ENCODE measurements at regions not wholly inside any gene's neighbourhood (a gene's known extent, or its start where the extent isn't known, plus 50 kb on each side); places are given as distances from the start of the nearest gene placed in this dataset.
"Not testable (repeated sequence)": the region's sequence is repeated elsewhere in the genome, so short reads cannot be mapped to it uniquely, and the experiment has no call there.

DNA sequence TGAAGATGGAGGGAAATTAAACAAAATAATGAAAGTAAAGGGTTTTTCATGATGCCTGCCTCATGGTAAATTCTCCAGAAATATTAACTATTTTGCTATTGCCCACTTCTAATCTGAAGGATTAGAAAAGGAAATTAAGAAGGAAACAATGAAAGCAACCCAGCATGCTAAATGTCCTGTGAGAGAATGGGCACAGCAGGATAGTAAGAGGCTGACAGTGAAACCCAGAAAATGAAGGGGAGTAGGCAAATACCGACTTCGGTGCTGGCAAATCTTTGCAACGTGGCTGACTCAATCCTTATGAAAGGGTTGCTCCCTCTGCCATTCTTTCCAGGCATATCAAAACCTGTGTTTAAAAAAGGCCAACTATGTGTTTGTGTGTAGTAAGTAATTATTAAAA, 147.5 kb upstream of the SYNPR start:
- Histone ChIP-seq H3K36me3 (ENCODE audit: control insufficient read depth in 1 of 2, insufficient read depth in 2 of 2, low read length in 2 of 2) (no peaks in the 10 kb centered on the region), H3K23ac (ENCODE audit: low read length) (no peak overlapping the region), H3K4me3 (ENCODE audit: low read depth, low read length) (no peak overlapping the region), H3K18ac (ENCODE audit: low read length) (no peak overlapping the region), H2BK120ac (ENCODE audit: insufficient read depth, low read length, poor library complexity) (no peak overlapping the region), H2BK12ac (ENCODE audit: low read length) (no peak overlapping the region), H3K14ac (ENCODE audit: low read length) (no peak overlapping the region), H2AK5ac (ENCODE audit: low read length) (no peak overlapping the region), H3K4me1 (ENCODE audit: control insufficient read depth in 1 of 2, insufficient read depth in 2 of 2, low read length in 2 of 2) (no peaks in the 10 kb centered on the region), H3K9ac (ENCODE audit: low read length) (no peak overlapping the region), H3K27me3 (ENCODE audit: insufficient read depth, low read length) (no peaks in the 10 kb centered on the region), H3K79me1 (ENCODE audit: low read length) (no peaks in the 10 kb centered on the region), H2AFZ (ENCODE audit: insufficient read depth, low read length, poor library complexity) (no peak overlapping the region), H3K9me3 (ENCODE audit: insufficient read depth, low read depth, low read length) (no peaks in the 10 kb centered on the region), H3K27ac (ENCODE audit: low read depth, low read length) (no peak overlapping the region), H3K4ac (ENCODE audit: low read depth, low read length) (no peak overlapping the region), H4K12ac (ENCODE audit: low read depth, low read length) (no peak overlapping the region), H4K91ac (ENCODE audit: low read depth, low read length) (no peak overlapping the region), H4K8ac (ENCODE audit: low read depth, low read length) (no peak overlapping the region), H3K79me2 (ENCODE audit: control insufficient read depth, insufficient read depth, low read length, poor library complexity) (no peaks in the 10 kb centered on the region), H3K4me2 (ENCODE audit: low read length) (no peak overlapping the region), H2BK5ac (ENCODE audit: low read depth, low read length, poor library complexity) (no peak overlapping the region)
- no peak for DNase-seq
- no CpG with 5 or more reads among the region's 3 CpGs for WGBS (ENCODE audit: extremely low coverage, insufficient coverage, insufficient read length)

GRCh38 chr3:63132461-63133250, 145.5 kb upstream of the SYNPR start:
- H3K27me3 ChIP-seq (ENCODE audit: insufficient read depth, low read length) = no peaks in the 10 kb centered on the region
- no peak overlapping the region for H4K8ac ChIP-seq (ENCODE audit: low read depth, low read length)
- no peaks in the 10 kb centered on the region for H3K4me1 ChIP-seq (ENCODE audit: control insufficient read depth in 1 of 2, insufficient read depth in 2 of 2, low read length in 2 of 2)
- no peak overlapping the region for H2AFZ ChIP-seq (ENCODE audit: insufficient read depth, low read length, poor library complexity)
- H4K91ac ChIP-seq (ENCODE audit: low read depth, low read length) = no peak overlapping the region
- no peak overlapping the region for H3K9ac ChIP-seq (ENCODE audit: low read length)
- no peak overlapping the region for H2BK120ac ChIP-seq (ENCODE audit: insufficient read depth, low read length, poor library complexity)
- no peak overlapping the region for H2BK12ac ChIP-seq (ENCODE audit: low read length)
- no peak overlapping the region for H3K4me2 ChIP-seq (ENCODE audit: low read length)
- no peak overlapping the region for H3K18ac ChIP-seq (ENCODE audit: low read length)
- H3K9me3 ChIP-seq (ENCODE audit: insufficient read depth, low read depth, low read length) = no peaks in the 10 kb centered on the region
- no peak for DNase-seq
- no peaks in the 10 kb centered on the region for H3K36me3 ChIP-seq (ENCODE audit: control insufficient read depth in 1 of 2, insufficient read depth in 2 of 2, low read length in 2 of 2)
- H3K27ac ChIP-seq (ENCODE audit: low read depth, low read length) = no peak overlapping the region
- H3K79me2 ChIP-seq (ENCODE audit: control insufficient read depth, insufficient read depth, low read length, poor library complexity) = no peaks in the 10 kb centered on the region
- H3K14ac ChIP-seq (ENCODE audit: low read length) = no peak overlapping the region
- no peak overlapping the region for H2AK5ac ChIP-seq (ENCODE audit: low read length)
- no peak overlapping the region for H3K4ac ChIP-seq (ENCODE audit: low read depth, low read length)
- H2BK5ac ChIP-seq (ENCODE audit: low read depth, low read length, poor library complexity) = no peak overlapping the region
- no peak overlapping the region for H4K12ac ChIP-seq (ENCODE audit: low read depth, low read length)
- no peak overlapping the region for H3K4me3 ChIP-seq (ENCODE audit: low read depth, low read length)
- H3K23ac ChIP-seq (ENCODE audit: low read length) = no peak overlapping the region
- H3K79me1 ChIP-seq (ENCODE audit: low read length) = no peaks in the 10 kb centered on the region
- WGBS (ENCODE audit: extremely low coverage, insufficient coverage, insufficient read length) = no CpG with 5 or more reads among the region's 6 CpGs

- Histone ChIP-seq H3K4me1 (ENCODE audit: control insufficient read depth in 1 of 2, insufficient read depth in 2 of 2, low read length in 2 of 2) (no peaks in the 10 kb centered on the region), H4K91ac (ENCODE audit: low read depth, low read length) (no peak overlapping the region), H3K14ac (ENCODE audit: low read length) (no peak overlapping the region), H3K36me3 (ENCODE audit: control insufficient read depth in 1 of 2, insufficient read depth in 2 of 2, low read length in 2 of 2) (no peaks in the 10 kb centered on the region), H4K12ac (ENCODE audit: low read depth, low read length) (no peak overlapping the region), H2BK12ac (ENCODE audit: low read length) (no peak overlapping the region), H3K23ac (ENCODE audit: low read length) (no peak overlapping the region), H3K9ac (ENCODE audit: low read length) (no peak overlapping the region), H2BK120ac (ENCODE audit: insufficient read depth, low read length, poor library complexity) (no peak overlapping the region), H3K4me2 (ENCODE audit: low read length) (no peak overlapping the region), H3K27ac (ENCODE audit: low read depth, low read length) (no peak overlapping the region), H3K79me2 (ENCODE audit: control insufficient read depth, insufficient read depth, low read length, poor library complexity) (no peaks in the 10 kb centered on the region), H3K4ac (ENCODE audit: low read depth, low read length) (no peak overlapping the region), H4K8ac (ENCODE audit: low read depth, low read length) (no peak overlapping the region), H3K27me3 (ENCODE audit: insufficient read depth, low read length) (no peaks in the 10 kb centered on the region), H3K79me1 (ENCODE audit: low read length) (no peaks in the 10 kb centered on the region), H2AFZ (ENCODE audit: insufficient read depth, low read length, poor library complexity) (no peak overlapping the region), H3K18ac (ENCODE audit: low read length) (no peak overlapping the region), H3K4me3 (ENCODE audit: low read depth, low read length) (no peak overlapping the region), H2BK5ac (ENCODE audit: low read depth, low read length, poor library complexity) (no peak overlapping the region), H2AK5ac (ENCODE audit: low read length) (no peak overlapping the region), H3K9me3 (ENCODE audit: insufficient read depth, low read depth, low read length) (no peaks in the 10 kb centered on the region)
- no peak for DNase-seq
These were observed 142.7 kb upstream of the SYNPR start for GRCh38 chr3:63135367-63135766.

- H2BK5ac ChIP-seq (ENCODE audit: low read depth, low read length, poor library complexity); H4K91ac ChIP-seq (ENCODE audit: low read depth, low read length); H3K4ac ChIP-seq (ENCODE audit: low read depth, low read length); H3K14ac ChIP-seq (ENCODE audit: low read length); H3K79me1 ChIP-seq (ENCODE audit: low read length); H3K4me3 ChIP-seq (ENCODE audit: low read depth, low read length); H3K23ac ChIP-seq (ENCODE audit: low read length); H3K9me3 ChIP-seq (ENCODE audit: insufficient read depth, low read depth, low read length); H3K36me3 ChIP-seq (ENCODE audit: control insufficient read depth in 1 of 2, insufficient read depth in 2 of 2, low read length in 2 of 2); H2BK12ac ChIP-seq (ENCODE audit: low read length); H3K27me3 ChIP-seq (ENCODE audit: insufficient read depth, low read length); H3K4me1 ChIP-seq (ENCODE audit: control insufficient read depth in 1 of 2, insufficient read depth in 2 of 2, low read length in 2 of 2); H3K18ac ChIP-seq (ENCODE audit: low read length); H2AFZ ChIP-seq (ENCODE audit: insufficient read depth, low read length, poor library complexity); H2BK120ac ChIP-seq (ENCODE audit: insufficient read depth, low read length, poor library complexity); H3K9ac ChIP-seq (ENCODE audit: low read length); H3K79me2 ChIP-seq (ENCODE audit: control insufficient read depth, insufficient read depth, low read length, poor library complexity); H4K12ac ChIP-seq (ENCODE audit: low read depth, low read length); H2AK5ac ChIP-seq (ENCODE audit: low read length); DNase-seq; H4K8ac ChIP-seq (ENCODE audit: low read depth, low read length); H3K27ac ChIP-seq (ENCODE audit: low read depth, low read length); H3K4me2 ChIP-seq (ENCODE audit: low read length): not testable (repeated sequence)
- WGBS (ENCODE audit: extremely low coverage, insufficient coverage, insufficient read length) = no CpG with 5 or more reads among the region's 26 CpGs
These were observed 141.9 kb upstream of the SYNPR start for GRCh38 chr3:63136249-63136648.

Data from trophoblast cell (in vitro differentiated cells and primary cell).